Hematopoietic multipotent progenitor cell treated with erythropoietin and hydrocortisone succinate and interleukin-3 and kit ligand, for 6 days (in vitro differentiated cells): ENCODE measurements at regions not wholly inside any gene's neighbourhood (a gene's known extent, or its start where the extent isn't known, plus 50 kb on each side); places are given as distances from the start of the nearest gene placed in this dataset.

Experiments used
- DNase-seq: peaks from one replicate; pipeline ENCODE4 v3.0.0-alpha.2; 2015

DNA sequence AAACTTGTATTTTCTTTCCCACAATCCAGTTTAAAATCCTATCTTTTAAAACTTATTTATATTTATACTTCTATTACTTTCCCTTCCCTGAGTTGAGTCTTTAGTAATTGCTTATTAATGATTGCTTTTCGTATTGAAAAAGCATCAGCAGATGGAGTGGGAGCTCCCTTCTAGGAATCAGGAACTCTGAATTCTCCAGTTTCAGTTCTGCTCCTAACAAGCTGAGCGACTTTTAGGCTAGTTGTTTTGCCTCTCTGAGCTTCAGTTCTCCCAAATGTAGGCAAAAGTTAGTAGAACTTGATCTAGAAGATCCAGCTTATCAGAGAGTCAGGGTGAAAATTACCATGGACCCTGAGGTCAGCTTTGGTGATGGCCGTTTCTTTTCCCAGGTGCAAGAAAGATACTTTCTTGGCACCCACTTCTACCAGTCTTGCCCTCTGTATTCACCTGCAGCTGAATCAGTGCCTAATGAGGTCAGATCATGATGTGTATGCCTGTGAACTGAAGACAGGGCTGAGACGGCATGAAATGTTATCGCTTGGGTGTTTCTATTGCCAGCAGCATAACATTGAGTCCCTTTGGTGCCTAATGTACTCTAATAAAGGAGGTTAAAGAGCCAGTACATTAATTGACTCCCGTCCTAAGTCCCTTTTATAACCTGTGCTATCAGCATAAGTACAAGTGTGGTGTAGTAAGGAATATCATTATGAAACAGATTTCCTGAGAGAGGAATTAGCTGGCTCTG, 194.5 kb upstream of the TBC1D5 start:
- DNase-seq: no peak

DNA sequence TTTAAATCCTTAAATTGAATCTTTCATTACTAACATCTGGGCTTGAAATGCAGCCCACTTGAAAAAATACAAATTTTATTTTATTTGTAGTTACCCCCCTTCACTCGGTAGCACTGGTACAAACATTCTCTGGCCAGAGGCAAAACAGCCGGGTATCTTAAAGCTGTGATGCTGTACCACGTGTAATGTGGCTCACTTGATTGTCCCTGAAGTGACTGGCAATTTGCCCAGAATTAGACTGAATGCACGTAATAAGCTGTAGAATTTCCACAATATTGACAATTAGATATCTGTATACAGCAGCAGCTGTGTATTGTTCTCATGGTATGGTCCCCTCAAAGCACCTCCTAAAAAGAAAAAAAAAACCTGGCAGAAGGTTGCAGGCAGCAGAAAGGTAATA, 192.8 kb upstream of the TBC1D5 start:
- DNase-seq: peak; percentile 44

DNA sequence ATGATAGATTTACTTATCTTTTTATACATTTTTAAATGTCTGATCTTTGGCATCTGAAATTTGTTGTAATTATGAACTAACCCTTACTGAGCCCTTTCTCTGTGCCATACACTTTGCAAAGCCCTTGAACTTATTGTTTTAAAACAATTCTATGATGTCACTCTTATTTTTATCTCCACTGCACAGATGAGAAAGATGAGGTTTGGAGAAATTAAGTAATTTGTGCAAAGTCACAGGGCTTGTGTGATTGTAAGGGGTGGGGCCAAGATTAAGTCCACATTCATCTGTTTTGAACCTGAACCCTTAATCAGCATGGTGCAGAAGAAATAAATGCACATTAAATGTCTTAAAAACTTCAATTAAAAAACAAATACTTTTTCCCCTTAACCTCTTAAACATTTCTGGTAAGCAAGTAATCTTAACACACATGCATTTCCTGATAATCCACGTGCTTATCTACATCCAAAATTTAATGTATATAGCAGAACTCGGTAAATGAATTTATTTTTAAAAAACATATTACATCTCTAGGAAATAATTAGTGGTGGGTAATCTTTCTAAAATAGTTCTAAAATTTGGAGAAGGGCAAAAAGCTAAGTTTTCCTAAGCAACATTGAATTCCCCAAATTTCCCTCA, 189.8 kb upstream of the TBC1D5 start:
- peak; percentile 86 for DNase-seq

DNA sequence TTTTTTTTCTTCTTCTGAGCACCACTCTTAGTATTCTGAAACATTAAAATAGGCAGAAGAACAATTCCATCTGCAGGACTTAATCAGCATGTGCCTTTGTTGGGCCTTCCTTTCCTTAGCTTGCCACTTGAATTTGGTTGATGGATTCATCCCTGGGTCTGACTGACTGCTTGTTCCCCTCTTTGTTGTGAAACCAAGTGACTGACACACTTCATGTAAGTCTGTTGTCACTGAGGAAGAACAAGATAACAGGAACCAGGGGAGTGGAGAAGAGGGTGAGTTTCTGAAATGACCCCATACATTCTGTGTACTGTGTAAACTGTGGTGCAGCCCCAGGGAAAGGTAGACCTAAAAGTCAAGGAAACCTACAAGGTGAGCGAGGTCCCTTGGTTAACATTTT, 188.7 kb upstream of the TBC1D5 start:
- peak; percentile 38 for DNase-seq

DNA sequence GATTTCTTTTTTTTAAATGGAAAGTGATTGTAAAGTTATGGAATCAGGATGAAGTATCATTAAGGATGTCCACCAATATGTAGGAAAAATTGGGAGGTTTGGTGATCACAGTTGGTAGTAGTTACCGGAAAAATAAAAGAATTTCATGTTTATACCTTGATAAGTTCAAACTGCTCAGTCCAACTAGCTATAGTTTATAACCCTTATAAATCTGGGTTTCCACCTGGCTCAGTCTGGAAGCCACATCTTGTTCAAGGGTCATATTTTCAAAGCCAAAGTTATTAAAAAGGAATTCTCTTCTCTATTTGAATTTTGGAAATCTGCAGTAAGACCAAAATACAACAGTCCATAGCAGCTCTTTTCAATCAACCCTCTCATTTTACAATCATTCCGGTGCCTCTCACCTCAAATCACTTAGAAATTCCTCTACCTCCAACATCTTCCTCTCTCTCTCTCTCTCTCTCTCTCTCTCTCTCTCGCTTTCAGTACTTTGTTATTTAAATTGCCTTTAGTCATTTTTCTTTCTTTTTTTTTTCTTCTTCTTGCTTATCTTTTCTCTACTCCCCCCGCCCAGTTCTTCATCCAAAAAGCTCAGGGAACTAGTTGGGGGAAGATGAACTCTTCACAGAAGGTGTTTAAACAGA, 186.2 kb upstream of the TBC1D5 start:
- DNase-seq: no peak

DNA sequence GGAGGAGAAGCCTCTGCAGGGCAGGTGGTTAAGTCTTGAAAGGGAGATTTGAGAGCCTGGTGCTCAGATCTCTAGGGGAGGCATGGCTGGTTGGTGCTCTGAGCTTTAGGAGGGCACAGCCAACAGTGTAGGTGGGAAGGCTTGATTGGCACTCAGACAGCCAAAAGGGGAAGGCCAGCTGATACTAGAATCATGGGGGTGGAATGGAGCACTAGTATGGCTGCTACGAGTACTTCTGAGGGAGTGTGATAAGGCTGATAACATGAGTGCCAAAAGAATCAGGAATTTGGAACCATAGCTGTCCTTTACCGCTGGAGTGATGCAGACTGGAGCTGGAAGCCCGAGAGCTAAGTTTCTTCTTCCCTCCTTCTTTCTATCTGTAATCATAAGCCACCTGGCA, 184.6 kb upstream of the TBC1D5 start:
- DNase-seq: peak; percentile 28

DNA sequence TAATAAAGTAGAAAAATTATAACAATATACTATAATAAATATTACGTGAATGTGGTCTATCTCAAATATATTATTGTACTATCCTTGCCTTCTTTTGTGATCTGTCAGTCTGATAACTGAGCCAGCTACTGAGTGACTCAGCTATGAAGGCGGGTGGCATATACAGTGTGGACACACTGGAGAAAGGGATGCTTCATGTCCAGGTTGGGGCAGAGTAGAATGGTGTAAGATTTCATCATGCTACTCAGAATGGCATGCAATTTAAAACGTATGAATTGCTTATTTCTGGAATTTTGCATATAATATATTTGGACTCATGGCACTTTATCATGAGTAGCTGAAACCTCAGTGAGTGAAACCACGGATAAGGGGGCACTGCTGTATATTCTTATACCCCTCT, 172.9 kb upstream of the TBC1D5 start:
- no peak for DNase-seq

DNA sequence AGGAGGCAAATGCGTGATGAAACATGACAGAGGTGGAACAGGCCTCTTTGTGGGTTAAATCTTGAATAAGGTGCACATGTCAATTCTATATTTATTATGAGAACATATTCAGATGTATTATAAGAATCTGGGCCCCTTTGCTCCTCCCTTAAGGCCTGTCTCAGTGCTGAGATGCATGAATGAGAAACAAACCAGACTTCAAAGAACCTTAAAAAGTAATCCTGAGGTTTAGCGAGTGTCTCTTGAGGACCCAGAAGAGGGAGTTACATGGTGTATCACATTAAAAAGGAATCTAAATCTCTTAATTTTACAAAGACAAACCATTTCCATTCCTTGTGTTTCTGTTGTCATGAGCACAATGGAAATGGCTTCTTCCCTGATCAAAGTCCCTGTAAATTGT, 170.9 kb upstream of the TBC1D5 start:
- no peak for DNase-seq

DNA sequence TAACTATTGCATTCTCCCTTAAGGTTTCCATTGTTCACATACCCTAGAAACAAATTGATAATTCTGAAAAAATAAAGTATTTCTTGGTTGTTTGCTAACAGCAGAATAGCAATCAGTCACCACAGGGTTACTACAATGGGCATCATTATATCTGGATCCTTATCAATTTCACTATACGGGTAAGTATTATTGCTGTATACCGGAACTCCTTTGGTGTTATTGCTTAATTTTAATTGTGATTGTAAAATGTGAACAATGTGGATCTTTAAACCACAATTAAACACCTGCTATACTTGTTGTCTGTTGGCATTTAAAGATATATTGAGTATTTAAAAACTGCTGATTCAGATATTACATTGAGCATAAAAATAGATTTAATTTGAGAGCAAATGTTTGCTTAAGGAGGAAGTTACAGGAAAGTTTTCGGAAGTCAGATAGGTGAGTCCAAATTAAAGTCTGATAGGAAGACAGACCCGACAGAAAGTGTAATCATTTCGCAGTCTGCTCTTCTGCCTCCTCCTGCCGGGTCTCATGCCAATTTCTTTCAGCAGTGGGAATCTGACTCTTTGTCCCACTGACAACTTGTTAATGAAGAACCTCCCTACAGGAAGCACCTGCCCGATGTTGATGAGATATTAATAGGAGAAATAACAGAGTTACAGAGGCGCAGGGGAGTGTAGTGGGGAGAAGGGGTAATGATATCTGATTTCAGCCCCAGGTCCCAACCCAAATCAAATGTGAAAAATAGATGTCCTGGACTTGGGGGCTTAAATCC, 169.7 kb upstream of the TBC1D5 start:
- no peak for DNase-seq

DNA sequence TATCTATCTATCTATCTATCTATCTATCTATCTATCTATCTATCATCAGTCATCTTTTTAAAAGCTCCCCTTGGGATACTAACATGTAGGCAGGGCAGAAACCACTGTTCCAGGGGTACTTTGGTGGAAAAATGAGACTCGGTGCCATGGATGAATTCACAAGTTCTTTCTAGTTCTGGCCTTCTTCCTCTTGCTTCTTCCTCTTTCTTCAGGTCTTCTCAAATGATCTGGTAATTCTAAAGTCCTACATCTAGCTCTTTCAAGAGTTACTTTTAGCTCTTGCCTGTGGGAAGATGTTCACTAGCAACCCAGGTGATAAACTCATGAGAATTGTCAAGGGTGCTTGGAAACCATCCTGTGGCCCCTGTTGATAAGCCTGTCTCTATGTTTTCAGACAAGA, 168.5 kb upstream of the TBC1D5 start:
- no peak for DNase-seq

DNA sequence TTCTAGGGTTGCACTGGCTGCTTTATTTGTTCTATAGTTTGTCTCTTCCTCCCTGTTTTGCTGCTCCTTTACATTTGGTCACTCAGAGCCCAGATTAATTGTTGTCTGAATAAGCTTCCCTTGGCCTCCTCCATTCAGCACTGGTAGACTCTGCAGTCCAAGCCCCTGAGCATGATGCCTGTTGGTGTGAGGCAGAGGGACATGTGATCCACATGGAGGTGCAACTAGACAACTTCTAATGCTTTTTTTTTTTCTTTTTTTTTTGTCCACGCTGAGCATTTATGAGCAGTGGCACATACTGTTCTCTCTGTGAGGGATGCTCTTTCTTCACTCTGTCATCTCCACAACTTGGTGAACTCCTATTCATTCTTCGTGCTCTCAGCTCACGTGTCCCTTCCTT, 167.3 kb upstream of the TBC1D5 start:
- no peak for DNase-seq

DNA sequence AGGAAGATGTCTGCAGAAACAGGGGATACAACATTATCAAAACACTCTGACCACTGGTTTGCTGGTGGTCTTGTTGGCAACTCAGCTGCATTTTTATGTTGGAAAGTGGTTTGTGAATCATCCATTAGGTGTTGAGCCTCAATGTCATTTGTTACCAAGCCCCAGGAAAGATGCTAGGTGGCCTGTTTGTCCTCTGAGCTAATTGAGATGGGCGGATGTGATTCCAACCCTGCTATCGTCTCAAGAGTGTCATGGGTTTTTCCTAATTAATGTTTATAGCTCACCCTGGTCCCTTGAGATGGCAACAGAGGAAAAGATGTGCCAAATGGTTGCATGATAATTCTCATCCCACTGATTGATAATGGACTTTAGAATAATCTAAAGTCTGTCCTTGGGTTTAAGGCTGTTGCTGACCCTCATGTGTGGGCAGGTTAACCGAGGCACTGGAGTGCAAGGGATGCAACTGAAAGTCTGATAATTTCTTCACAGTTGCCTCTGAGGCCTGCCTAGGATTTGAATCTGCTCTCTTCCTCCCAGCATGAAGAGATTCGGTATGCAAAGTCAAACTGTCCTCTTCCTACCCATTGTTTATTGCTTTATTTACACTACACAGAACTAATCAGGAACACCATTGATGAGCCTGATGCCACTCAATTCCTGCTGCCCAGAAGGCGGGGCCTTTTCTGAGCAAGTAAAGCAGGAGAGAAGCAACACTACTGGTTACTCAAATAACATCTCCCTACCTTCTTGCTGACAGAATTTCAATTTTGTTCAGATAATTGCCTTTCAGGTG, 166.2 kb upstream of the TBC1D5 start:
- DNase-seq: no peak

DNA sequence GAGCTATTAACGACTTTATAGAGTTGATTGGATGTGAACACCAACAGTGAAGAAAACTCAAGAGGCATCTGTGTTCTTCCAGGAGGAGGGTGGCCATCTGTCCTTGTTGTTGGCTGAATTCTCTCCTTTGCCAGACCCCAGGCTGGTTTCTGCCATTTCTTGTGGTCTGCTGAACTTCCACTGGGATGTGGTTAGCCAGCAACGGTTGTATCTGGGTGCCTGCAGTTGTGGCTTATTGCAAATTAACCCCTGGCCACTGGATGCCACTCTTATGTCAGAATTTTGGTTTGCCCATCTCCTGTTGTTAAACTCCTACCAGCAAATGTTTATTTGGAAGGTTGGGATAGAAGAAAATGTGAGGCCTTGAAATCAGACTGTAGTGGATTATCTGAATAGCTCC, 163.6 kb upstream of the TBC1D5 start:
- DNase-seq: peak; percentile 75

DNA sequence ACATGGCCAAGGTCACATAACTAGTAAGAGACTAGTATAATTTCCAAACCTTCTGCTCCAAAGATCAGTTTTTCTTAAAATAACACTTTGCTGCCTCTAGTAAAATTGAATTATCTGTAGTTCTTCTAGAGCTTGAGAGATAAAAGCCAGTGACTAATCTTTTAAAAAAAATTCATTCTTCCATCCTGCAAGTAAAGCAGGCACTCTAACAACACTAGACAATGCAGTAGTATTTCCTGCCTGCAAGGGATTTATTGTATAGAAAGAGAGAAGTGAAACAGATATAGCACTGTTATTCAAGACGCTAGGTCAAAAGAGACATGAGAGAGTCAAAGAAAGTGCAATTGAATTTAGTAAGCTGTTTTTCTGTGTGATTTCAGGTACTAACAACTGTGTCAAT, 159.5 kb upstream of the TBC1D5 start:
- DNase-seq: no peak

DNA sequence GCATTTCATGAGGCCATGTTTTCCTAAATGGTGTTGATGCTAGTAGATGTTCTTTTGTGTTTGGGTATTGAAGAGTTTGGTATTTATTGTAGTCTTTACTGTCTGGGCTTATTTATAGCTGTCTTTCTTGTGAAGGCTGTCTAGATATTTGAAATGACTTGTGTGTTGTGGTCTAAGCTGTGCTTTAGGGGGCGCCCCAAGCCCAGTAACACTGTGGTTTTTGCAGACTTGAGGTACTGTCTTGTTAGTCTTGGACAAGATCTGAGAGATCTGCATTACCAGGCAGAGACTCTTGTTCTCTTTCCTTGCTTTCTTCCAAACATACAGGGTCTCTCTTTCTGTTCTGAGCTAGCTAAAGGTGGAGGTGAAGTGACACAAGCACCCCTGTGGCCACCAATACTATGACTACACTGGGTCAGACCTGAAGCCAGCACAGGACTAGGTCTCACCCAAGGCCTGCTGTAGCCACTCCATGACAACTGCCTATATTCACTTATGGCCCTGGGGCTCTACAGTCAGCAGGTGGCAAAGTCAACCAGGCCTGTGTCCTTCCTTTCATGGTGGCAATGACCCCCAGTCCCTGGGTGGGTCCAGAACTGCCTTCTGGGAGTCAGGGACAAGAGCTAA, 152.1 kb upstream of the TBC1D5 start:
- DNase-seq: peak; percentile 82

DNA sequence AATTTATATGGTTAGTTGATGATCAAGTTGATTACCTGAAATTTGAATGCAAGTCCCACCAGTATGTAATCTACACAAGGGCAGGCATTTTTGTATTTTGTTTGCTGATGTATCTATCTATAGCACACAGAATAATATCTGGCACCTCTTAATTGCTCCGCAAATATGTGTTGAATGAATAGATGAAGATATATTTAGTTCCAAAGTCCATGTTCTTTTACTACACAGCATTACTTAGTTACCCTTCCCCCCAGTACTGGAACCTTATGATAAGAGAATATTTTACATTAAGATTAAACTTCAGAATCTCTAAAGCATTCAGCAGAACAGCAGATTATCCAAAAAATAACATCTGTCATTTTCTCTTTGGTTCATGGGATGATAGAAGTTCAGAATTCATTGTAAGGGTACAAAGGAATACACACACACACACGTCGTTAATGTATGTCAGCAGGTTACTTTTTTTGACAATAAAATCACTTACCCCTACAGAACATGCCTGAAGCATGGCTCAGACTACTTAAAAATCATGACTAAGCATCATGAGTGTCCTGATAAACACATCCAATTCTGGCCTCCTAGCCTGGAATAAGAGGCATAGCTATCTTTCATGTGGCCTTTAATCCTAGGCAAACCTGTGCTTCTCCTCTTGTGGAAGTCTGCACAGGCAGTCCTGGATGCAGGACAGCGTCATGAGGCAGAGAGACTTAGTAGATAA, 148.9 kb upstream of the TBC1D5 start:
- no peak for DNase-seq

DNA sequence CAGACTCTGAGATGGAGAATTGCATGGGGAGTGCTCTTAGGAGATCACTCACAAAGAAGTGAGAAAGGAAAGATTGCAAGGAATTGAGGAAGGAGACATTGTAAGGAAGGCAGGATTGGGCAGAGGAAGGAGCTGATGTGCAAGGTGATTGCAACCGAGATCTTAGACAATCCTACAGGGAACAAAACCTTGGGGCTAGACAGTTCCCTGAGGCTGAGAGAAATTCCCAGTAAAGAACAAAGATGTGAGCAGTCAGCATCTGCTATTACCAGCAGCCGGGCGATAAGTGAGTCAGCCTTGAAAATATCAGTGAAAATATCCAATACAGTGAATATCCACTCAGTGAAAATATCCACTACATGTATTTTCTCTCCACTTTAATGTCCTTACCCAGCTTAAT, 143.6 kb upstream of the TBC1D5 start:
- DNase-seq: no peak

DNA sequence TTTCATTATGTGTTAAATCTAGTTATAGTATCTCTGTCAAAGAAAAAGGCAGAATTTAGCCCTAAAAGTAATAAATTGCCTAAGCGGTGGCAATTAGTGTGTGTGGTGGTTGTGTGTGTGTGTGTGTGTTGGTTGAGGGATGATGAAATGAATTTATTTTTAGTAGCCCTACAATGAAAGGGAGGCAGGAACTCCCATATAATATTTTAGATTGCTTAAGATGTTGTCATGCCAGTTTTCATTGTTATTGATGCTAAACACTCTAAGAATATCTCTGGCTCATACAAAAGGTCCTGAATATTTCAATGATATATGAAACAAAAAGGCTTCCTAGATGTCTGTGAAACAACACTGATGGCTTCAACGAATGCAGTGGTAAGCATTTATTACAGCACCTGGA, 140.6 kb upstream of the TBC1D5 start:
- no peak for DNase-seq

DNA sequence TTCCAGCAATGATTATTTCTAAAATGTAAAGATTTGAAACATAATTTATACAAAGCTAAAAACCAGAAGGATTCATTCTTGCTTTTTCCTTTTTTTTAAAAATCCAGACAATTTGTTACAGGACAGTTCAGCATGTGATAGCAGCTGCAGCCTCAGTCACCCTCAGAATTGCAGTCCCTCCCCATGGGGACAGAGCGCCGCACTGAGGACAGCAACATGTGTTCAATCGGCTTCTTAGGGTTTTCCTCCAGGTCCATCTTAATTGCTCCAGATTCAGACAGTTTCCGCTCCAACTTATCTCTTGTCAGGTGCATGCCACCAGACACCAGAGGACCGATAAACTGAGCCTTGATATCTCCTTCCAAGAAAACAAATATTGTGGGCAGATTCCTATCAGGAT, 134.9 kb upstream of the TBC1D5 start:
- DNase-seq: no peak

DNA sequence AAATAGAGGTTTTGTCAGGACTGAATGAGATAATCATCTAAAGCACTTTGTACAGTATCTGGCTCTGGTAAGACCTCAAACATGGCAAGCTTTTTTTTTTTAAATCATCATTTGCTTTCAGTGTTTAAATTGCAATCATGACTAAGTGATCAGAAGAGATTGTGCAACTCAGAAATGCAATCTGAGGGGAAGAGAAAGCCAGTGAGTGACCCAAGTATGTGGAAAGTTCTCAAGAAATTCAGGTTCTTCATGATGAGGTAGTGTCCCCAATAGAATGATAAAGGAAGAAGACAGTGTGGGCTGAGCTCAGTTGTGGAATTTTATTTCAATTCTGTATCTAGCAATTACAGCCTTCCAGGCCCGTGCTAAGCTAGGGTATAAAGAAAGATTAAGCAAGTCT, 132.2 kb upstream of the TBC1D5 start:
- DNase-seq: peak; percentile 45

DNA sequence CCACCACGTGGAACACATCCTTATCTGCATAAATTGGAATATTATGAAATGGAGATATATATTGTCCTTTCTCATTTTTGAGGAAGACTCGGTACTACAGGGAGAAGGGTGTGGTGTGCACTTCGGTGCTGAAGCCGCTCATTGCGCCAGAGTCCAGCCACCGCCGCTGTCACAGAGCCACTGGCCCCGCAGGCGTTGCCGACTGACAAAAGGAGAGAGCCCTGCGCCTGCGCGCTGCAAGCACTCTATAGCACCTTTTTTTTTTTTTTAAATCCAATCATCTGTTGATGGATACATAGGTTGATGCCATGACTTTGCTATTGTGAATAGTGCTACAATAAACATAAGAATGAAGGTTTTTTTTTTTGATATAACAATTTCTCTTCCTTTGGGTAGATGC, 130.0 kb upstream of the TBC1D5 start:
- no peak for DNase-seq

DNA sequence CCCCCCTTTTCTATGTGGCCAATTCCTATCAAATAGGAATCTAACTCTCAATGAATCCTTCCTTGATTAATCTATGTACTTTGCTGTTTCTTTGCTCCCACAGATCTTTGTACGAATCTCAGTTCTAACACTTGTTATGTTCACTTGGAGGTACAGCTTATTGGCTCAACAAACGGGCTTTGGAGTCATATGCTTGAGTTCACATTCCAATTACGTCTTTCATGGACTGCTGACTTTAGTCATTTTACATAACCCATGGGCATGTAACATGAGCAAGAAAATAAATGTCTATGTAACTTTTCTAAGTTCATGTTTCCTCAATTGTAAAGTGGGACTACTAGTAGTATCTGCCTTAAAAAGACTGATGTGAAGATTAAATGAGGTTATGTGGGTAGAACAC, 123.2 kb upstream of the TBC1D5 start:
- no peak for DNase-seq
